GM19043 (cell line): ENCODE measurements at regions not wholly inside any gene's neighbourhood (a gene's known extent, or its start where the extent isn't known, plus 50 kb on each side); places are given as distances from the start of the nearest gene placed in this dataset.
A peak's percentile ranks its signal among the peaks of the same experiment; 100 is the strongest.

Experiments
- ATAC-seq: cut with Tn5 transposase; IDR thresholded peaks from one replicate; pipeline ENCODE4 v1.9.1; 2021; ENCODE audit warnings: low read depth; ENCODE audit not compliant: unreplicated experiment

GRCh38 chr5:107268241-107268640 lies 402.5 kb downstream of the EFNA5 start:
- ATAC-seq, result no peak

DNA sequence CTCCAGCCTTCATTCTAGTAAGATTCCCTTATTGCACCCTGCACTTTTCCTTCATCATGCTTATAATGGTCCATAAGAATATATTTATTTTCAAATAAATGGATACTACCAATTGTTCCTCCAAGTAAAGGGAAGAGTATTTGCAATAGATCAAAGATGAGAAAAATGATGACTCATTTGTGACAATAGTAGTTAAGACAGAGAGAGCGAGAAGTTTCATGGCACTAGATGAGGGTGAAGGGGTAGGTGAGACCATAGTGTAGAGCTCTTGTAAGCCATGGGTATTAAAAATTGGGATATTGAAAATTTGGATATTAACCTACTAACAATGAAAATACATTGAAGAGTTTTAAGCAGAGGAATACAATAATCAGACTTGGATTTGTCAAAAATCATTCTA lies 404.6 kb downstream of the EFNA5 start:
- no peak for ATAC-seq

GRCh38 chr5:107265193-107265592 lies 405.5 kb downstream of the EFNA5 start:
- ATAC-seq, result no peak

- ATAC-seq, result peak; percentile 69
Observed at GRCh38 chr5:107263387-107264018, 407.2 kb downstream of the EFNA5 start.

DNA sequence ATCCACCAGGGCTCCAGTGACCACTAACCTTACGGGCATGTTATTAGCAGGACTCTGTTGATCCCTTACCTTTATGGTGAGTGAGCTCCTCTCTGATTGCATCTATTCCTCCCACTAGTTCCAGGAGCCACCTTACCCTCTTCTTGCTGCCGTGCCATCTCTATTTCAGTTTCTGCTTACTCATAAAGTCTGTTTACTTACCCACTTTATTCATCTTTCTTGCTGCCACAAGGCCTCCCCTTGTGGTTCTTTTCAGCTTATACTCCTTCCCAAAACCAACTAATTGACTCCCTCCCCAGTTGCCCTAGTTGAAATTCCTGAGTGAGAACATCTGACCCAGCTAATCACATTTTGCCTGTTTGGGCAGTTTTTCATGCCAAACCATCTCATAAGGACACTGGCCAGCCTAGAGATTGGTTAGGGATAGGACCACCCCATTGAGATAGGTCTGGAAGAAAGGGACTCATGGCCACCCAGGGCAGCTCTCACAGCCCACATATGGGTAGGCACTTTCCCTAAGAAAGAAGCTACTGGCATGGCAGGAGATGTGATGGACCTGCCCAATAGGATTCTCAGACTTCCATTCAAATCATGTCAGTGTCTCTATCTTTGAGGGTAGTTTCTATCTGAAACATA lies 412.7 kb downstream of the EFNA5 start:
- ATAC-seq, result peak; percentile 58

DNA sequence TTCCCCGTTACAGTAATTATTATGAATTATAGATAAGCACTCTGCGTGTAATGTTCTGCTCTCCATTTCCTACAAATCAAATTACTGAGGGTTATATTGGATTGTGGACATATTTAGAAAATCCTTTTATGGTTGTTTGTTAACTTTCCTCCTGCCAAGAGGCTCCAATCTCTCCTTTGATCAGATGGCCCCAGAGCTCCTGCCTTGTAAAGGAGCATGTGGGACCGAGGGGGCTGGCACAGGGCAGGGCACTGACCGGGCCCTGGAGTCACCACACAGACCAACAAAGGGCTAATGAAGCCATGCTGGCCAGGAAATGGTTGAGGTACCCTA lies 415.9 kb downstream of the EFNA5 start:
- ATAC-seq, result no peak

- no peak for ATAC-seq
Observed at GRCh38 chr5:107254214-107254901, 416.4 kb downstream of the EFNA5 start.

- ATAC-seq, result no peak
Observed at GRCh38 chr5:107253246-107253645, 417.5 kb downstream of the EFNA5 start.

DNA sequence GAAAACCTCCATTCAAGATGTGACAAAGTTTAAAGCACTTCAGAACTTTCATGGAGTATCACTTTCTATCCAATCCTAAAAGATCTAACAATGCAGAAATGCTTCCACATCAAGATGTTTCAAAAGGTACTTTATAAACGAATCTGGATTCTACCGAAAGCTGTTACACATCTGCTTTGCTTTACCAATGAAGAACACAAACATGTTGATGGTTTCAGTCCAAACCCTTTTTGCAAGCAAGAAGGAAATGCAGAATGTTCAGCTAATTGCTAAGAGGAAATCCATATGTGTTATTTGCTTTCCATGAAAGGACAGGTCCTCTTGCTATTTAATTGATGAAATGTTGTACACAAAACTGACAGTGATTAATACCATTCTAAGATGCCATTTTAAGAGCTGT lies 419.6 kb downstream of the EFNA5 start:
- ATAC-seq, result no peak

- ATAC-seq, result no peak
Observed at GRCh38 chr5:107248066-107248695, 422.6 kb downstream of the EFNA5 start.

- ATAC-seq, result no peak
Observed at GRCh38 chr5:107247427-107247826, 423.3 kb downstream of the EFNA5 start.

DNA sequence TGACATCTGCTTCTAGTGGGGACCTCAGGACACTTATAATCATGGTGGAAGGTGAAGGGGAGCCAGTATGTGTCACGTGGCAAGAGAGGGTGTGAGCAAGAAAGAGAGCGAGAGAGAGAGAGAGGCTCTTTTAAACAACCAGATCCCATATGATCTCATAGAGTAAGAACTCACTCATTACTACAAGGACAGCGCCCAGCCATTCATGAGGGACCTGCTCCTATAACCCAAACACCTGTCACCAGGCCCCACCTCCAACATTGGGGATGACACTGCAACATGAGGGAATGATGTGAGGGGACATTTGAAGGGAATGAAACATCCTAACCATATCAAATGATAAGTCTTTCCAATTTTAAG lies 427.5 kb downstream of the EFNA5 start:
- ATAC-seq, result no peak

DNA sequence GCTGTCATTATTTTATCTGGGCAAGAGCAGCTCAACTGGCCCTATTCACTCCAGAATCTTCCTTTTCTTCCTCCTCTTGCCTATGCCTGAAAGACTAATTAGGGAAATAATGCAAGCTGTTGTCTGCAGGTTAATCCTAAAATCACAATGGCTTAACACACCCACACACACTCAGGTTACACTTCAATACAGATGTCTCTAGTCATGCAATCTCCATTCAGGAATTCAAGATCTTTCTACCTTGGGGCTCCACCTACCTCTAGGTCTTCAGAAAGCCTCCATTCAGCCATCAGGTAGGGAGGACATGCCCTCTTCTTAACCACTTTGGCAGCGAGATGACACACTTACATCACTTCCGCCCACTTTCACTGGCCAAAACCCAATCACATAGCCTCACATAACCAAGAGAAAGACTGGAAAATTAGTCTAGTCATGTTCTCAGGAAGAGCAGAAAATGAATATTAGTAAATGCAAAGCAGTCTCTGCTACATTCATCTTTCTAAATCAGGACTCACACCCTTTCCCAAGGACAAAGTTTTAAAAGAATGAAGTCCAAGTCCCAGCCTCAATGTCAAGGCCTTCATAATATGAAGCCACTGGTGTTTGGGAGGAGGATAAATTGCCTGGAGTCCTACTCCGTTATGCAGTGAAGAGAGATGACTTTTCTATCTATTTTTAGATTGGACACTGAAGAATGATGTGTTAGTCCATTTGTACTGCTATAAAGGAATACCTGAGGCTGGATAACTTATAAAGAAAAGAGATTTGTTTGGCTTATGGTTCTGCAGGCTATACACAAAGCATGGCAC lies 428.1 kb downstream of the EFNA5 start:
- no peak for ATAC-seq

GRCh38 chr5:107241841-107242240 lies 428.9 kb downstream of the EFNA5 start:
- ATAC-seq, result no peak

GRCh38 chr5:107235167-107235566 lies 435.6 kb downstream of the EFNA5 start:
- no peak for ATAC-seq

DNA sequence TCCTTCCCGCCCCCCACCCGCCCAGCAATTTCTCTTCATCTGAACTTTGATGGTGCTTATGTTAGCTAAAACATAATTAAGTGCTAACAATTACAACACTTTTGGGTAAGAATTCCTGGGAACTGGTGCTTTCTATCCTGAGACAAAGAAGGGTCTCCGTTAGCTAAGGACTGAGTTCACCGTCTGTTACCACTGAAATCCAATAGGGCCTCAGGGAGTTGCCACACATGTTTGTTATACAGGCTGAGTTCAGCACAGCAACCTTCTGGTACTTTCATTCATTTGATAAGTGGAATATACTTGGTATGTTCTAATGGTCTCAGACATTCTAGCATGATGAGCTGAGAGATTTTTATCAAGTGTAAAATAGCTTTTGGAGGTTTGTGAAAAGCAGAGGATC lies 437.9 kb downstream of the EFNA5 start:
- ATAC-seq, result no peak

DNA sequence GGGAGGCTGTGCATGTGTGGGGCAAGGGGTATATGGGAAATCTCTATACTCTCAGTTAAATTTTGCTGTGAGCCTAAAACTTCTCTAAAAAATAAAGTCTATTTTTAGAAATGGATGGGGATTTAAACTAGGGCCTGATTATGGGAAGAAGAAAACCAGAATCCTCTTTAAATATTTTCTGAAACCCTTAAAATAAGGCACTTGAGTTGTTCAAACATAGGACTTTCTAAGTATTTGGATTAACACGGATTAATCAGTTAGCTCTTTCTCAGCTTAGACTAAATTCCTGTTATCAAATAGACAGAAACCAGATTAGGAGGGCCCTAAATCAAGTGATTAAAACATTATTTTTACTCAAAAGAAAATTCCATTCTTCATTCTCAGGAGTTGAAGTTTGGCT lies 438.4 kb downstream of the EFNA5 start:
- no peak for ATAC-seq

GRCh38 chr5:107231191-107231590 lies 439.5 kb downstream of the EFNA5 start:
- no peak for ATAC-seq

- ATAC-seq, result no peak
Observed at GRCh38 chr5:107230367-107230766, 440.4 kb downstream of the EFNA5 start.

GRCh38 chr5:107228226-107228625 lies 442.5 kb downstream of the EFNA5 start:
- no peak for ATAC-seq

- no peak for ATAC-seq
Observed at GRCh38 chr5:107224272-107224671, 446.5 kb downstream of the EFNA5 start.
